DND-41 (cell line): ENCODE measurements at regions not wholly inside any gene's neighbourhood (a gene's known extent, or its start where the extent isn't known, plus 50 kb on each side); places are given as distances from the start of the nearest gene placed in this dataset.

Experiments used
- ATAC-seq: fragments of 200-7000 bp; cut with Tn5 transposase; 3 replicates; pipeline ENCODE4 v1.9.1; 2021; ENCODE audit warnings: low read depth; ENCODE audit not compliant: insufficient read depth
- DNase-seq: peaks from one replicate; pipeline ENCODE4 v3.0.0-alpha.2; 2020
- H2AFZ ChIP-seq: 2 replicates; pipeline ENCODE4 v1.6.0; 2012; ENCODE audit warnings: low read depth, low read length
- H3K27ac ChIP-seq: 2 replicates; pipeline ENCODE4 v1.5.1; 2012; ENCODE audit warnings: low read length, inconsistent platforms
- H3K27me3 ChIP-seq: fragments of 200-600 bp; sonication (generic); 2 replicates; pipeline ENCODE4 v1.6.0; 2012; ENCODE audit warnings: low read length, mild to moderate bottlenecking, inconsistent platforms; ENCODE audit not compliant: insufficient read depth, poor library complexity
- H3K36me3 ChIP-seq: 2 replicates; pipeline ENCODE4 v1.5.1; 2012; ENCODE audit warnings: low read length, inconsistent platforms; ENCODE audit not compliant: insufficient read depth
- H3K4me1 ChIP-seq: 2 replicates; pipeline ENCODE4 v1.5.1; 2012; ENCODE audit warnings: mild to moderate bottlenecking, low read length; ENCODE audit not compliant: insufficient read depth
- H3K4me2 ChIP-seq: 2 replicates; pipeline ENCODE4 v1.6.0; 2012; ENCODE audit warnings: mild to moderate bottlenecking, moderate library complexity, low read length, inconsistent platforms; ENCODE audit not compliant: insufficient read depth
- H3K4me3 ChIP-seq, 2 experiments: fragments of 200-600 bp in 1 of 2; shearing (Covaris generic) in 1 of 2; 2 replicates each; pipeline ENCODE4 v1.5.1; 2012 to 2016; ENCODE audit warnings: inconsistent platforms in 2 of 2, low read length in 2 of 2, mild to moderate bottlenecking in 2 of 2, low read depth in 1 of 2, moderate library complexity in 1 of 2
- H3K79me2 ChIP-seq: 2 replicates; pipeline ENCODE4 v1.6.0; 2012; ENCODE audit warnings: low read length, inconsistent platforms; ENCODE audit not compliant: insufficient read depth
- H3K9ac ChIP-seq: 2 replicates; pipeline ENCODE4 v1.6.0; 2012; ENCODE audit warnings: low read depth, mild to moderate bottlenecking, inconsistent platforms, low read length, moderate library complexity
- H3K9me3 ChIP-seq: 2 replicates; pipeline ENCODE4 v1.5.1; 2012; ENCODE audit warnings: low read length, moderate library complexity, mild to moderate bottlenecking, inconsistent platforms; ENCODE audit not compliant: insufficient read depth, severe bottlenecking
- H4K20me1 ChIP-seq: 2 replicates; pipeline ENCODE4 v1.6.0; 2012; ENCODE audit warnings: low read length; ENCODE audit not compliant: insufficient read depth
- EZH2 ChIP-seq: IDR thresholded peaks from 3 replicates; pipeline ENCODE4 v1.6.1; 2012; ENCODE audit warnings: borderline replicate concordance, low read depth, mild to moderate bottlenecking, moderate library complexity, low read length, inconsistent platforms; ENCODE audit not compliant: severe bottlenecking
- TF ChIP-seq, protein P1 (sequence below): IDR thresholded peaks from 2 replicates; pipeline ENCODE4 v1.5.1; 2012; ENCODE audit warnings: borderline replicate concordance, low read length, moderate library complexity, mild to moderate bottlenecking; ENCODE audit not compliant: poor library complexity, severe bottlenecking; ENCODE audit errors: extremely low read depth

DNA sequence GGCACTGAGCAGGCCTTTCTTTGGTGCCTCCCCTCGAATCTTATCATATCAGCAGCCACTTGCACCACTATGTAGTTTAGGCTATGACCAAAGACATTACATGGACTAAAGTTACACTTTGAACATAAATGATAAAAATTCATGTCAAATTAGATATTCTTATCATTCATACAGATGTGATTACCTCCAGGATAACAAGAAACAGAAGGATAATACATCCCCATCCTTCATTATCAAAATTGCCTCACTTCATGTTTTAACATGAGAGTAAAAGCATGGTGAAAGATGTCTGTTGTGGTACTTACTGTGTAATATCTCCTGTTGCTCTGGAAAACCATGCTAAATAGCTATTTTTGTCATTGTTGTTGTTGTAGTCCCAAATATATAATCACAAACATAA, 230.8 kb upstream of the RND3 start:
- Histone ChIP-seq H3K79me2 (no peaks in the 10 kb centered on the region), H3K9ac (no peak overlapping the region), H3K4me3 (no peak overlapping the region), H4K20me1 (no peaks in the 10 kb centered on the region), H3K9me3 (no peaks in the 10 kb centered on the region), H3K27me3 (no peaks in the 10 kb centered on the region), H3K36me3 (no peaks in the 10 kb centered on the region), H3K27ac (no peak overlapping the region), H3K4me1 (peaks cover 11% of the 10 kb centered on the region), H3K4me2 (no peak overlapping the region), H2AFZ (no peak overlapping the region)
- DNase-seq (no peak), ATAC-seq (no peak)
- no peak for TF ChIP-seq EZH2
- TF ChIP-seq, protein P1, sequence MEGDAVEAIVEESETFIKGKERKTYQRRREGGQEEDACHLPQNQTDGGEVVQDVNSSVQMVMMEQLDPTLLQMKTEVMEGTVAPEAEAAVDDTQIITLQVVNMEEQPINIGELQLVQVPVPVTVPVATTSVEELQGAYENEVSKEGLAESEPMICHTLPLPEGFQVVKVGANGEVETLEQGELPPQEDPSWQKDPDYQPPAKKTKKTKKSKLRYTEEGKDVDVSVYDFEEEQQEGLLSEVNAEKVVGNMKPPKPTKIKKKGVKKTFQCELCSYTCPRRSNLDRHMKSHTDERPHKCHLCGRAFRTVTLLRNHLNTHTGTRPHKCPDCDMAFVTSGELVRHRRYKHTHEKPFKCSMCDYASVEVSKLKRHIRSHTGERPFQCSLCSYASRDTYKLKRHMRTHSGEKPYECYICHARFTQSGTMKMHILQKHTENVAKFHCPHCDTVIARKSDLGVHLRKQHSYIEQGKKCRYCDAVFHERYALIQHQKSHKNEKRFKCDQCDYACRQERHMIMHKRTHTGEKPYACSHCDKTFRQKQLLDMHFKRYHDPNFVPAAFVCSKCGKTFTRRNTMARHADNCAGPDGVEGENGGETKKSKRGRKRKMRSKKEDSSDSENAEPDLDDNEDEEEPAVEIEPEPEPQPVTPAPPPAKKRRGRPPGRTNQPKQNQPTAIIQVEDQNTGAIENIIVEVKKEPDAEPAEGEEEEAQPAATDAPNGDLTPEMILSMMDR = no peak

DNA sequence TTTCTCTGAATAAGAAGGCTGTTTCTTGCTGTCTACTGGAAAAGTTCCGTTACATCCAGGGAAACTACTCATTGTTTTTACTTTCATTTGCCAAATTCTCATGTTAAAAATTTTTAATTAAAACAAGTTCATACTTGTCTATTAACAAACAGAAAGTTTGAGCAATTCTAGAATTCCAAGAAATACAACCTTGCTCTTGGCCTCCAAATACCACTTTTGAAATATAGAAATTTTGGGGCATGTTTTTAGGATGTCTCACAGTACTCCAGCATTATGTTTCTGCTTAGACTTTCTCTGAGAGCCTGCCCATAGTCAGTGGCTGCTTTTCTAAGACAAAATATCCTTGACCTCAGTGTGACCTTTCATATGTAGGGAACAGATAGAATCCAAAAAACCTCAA, 228.7 kb upstream of the RND3 start:
- H3K27ac ChIP-seq = no peak overlapping the region
- no peaks in the 10 kb centered on the region for H3K36me3 ChIP-seq
- no peaks in the 10 kb centered on the region for H4K20me1 ChIP-seq
- ATAC-seq (no peak), DNase-seq (no peak)
- no peaks in the 10 kb centered on the region for H3K79me2 ChIP-seq
- no peak overlapping the region for H3K9ac ChIP-seq
- no peaks in the 10 kb centered on the region for H3K27me3 ChIP-seq
- H3K4me2 ChIP-seq = no peak overlapping the region
- no peaks in the 10 kb centered on the region for H3K4me1 ChIP-seq
- no peaks in the 10 kb centered on the region for H3K9me3 ChIP-seq
- no peak overlapping the region for H3K4me3 ChIP-seq
- no peak overlapping the region for H2AFZ ChIP-seq
- TF ChIP-seq, protein P1 = no peak
- no peak for TF ChIP-seq EZH2

DNA sequence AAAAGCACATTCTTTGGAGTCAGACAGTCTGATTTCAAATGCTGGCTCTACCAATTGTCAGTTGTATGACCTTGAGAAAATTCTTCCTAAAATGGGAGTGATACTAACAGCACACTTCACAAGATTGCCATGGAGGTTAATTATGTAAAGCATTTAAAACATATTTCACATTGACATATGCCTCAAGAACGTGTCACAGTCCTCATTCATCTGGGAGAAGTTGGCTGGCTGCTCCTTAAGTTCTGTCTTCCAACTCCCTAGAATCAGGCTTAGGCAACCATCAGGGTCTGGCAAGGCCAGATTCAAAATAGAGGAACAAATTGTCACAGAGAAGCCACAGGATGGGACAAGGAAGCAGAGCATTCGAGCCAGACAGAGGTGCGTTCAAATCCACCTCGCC, 228.0 kb upstream of the RND3 start:
- no peaks in the 10 kb centered on the region for H3K4me1 ChIP-seq
- ATAC-seq = no peak
- H3K9ac ChIP-seq = no peak overlapping the region
- TF ChIP-seq, protein P1 = no peak
- TF ChIP-seq EZH2 = no peak
- no peaks in the 10 kb centered on the region for H3K36me3 ChIP-seq
- H2AFZ ChIP-seq = no peak overlapping the region
- no peak overlapping the region for H3K4me3 ChIP-seq
- no peaks in the 10 kb centered on the region for H3K79me2 ChIP-seq
- H3K27ac ChIP-seq = no peak overlapping the region
- H3K9me3 ChIP-seq = no peaks in the 10 kb centered on the region
- no peaks in the 10 kb centered on the region for H4K20me1 ChIP-seq
- no peak for DNase-seq
- no peak overlapping the region for H3K4me2 ChIP-seq
- H3K27me3 ChIP-seq = no peaks in the 10 kb centered on the region

DNA sequence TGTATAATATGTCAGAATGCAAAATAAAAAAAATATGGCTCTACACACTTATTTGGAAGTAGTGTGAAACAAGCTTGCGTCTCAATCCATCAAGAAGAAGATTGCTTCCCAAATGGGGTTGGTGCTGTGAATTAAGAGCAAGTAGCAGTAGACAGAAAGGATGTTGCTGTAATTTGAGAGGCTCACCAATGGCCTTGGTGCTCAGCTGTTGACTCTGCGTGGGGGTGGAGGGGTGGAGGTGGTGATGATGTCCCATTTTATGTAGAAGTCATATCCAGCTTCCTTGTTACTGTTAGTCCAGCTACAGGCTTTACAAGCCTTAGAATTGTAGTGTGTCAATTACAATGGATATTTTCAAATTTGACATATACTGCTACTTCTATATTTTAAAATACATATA, 223.4 kb upstream of the RND3 start:
- Histone ChIP-seq H3K4me1 (no peaks in the 10 kb centered on the region), H3K9ac (no peak overlapping the region), H4K20me1 (no peaks in the 10 kb centered on the region), H3K79me2 (no peaks in the 10 kb centered on the region), H3K4me2 (no peak overlapping the region), H3K9me3 (no peaks in the 10 kb centered on the region), H3K4me3 (no peak overlapping the region), H3K36me3 (no peaks in the 10 kb centered on the region), H3K27me3 (no peaks in the 10 kb centered on the region), H3K27ac (no peak overlapping the region), H2AFZ (no peak overlapping the region)
- ATAC-seq (no peak), DNase-seq (no peak)
- TF ChIP-seq EZH2 = no peak
- TF ChIP-seq, protein P1 = no peak
